ENCODE measurements at regions not wholly inside any gene's neighbourhood (a gene's known extent, or its start where the extent isn't known, plus 50 kb on each side); places are given as distances from the start of the nearest gene placed in this dataset.
A peak's percentile ranks its signal among the peaks of the same experiment; 100 is the strongest.
"Not testable (repeated sequence)": the region's sequence is repeated elsewhere in the genome, so short reads cannot be mapped to it uniquely, and the experiment has no call there.

DNA sequence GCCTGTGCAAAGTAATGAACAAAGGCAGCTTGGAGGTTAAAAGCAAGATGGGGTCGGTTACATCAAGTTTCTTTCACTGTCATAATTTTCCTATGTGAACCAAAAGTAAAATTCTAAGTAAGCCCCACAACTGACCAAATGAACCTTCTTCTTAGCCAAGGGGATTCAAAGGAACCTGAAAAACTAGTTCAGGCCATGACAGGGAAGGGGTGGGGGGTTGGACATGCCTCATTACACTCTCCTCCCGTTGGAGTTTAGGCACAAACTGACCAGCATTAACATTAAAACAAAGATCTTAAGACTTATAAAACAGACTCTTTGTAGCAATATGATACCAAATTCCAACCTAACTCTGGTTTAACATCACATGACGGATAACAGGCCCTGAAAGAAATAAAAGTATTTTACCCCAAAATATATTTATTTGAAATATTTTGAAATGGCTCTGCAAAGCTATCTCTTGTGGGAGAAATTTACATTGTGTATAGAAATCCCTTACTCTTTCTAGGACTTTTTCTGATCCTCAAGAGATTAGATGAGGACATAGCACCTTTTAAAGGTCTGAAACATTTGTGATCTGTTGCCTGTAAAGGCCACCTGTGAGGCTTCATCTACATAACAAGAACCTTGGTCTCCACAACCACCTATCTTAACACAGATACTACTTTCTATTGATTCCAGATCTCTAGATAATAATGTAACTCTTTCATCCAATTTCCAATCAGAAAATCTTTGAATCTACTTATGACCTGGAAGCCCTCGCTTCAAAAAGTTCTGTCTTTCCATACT is 1829.0 kb upstream of the MIR17HG start:
- no peak for DNase-seq

GRCh38 chr13:89520468-89520867 is 1827.0 kb upstream of the MIR17HG start:
- no peak for DNase-seq

DNA sequence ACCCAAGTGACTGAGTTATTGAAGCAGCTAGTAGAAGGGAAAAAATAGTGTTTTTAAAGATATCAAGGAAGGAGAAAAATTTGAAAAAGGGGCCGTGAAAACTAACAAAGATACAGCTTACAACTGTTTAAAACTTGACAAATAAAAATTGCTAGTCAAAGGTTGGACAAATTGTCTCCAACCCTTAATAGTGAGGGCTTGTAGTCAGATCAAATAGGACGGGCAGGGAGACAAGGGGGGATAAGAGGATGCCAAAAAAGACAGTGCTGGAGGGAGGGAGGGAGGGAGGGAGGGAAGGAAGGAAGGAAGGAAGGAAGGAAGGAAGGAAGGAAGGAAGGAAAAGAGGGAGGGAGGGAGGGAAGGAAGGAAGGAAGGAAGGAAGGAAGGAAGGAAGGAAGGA is 1825.8 kb upstream of the MIR17HG start:
- not testable (repeated sequence) for DNase-seq

DNA sequence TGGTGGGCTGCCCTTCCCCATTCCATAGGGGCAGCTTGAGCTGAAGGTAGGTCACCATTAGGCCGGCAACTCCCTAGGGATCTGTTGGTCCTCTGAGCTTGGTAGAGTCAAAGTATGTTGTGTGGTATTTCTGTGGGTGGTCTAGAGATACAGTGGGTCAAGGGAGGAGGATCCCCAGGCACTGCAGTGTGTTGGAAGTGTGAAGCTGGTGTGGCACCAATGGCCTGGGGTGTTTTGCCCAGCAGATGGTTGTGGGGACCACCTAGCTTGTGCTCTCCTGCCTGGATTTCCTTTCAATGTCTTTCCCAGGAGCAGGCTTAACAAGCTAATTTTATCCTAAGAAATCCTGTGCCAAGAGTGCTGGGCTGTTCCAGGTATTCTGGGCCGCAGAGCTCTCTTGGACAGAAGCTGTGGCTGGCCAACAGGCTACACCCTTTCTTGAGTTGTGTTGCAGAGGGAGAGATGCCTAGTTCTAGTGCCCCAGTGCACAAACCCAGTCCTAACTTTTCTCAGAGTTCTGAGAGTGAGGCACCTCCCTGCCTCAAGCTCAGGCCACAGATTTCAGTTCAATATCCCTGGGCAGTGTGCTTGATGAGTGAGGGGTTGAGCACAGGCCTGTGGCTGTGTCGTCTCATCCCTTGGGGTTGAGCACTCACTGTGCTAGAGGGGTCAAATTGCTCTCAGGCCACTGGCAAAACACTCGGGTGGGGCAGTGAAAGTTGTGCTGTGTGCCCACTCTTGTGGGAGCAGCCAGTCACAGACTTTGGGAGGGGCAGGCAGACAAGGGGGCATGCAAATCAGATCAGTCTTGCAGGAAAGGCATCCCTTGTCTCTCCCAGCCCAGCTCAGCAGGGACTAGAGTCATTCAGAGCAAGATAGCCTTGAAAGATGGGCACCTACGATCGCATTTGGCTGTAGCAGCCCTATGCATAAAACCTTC is 1806.1 kb upstream of the MIR17HG start:
- no peak for DNase-seq

- DNase-seq = no peak
These were observed 1796.5 kb upstream of the MIR17HG start for GRCh38 chr13:89550938-89551337.

GRCh38 chr13:89554801-89555200 is 1792.7 kb upstream of the MIR17HG start:
- DNase-seq = peak; percentile 42 to 77

- no peak for DNase-seq
These were observed 1781.9 kb upstream of the MIR17HG start for GRCh38 chr13:89565476-89566100.

- DNase-seq = no peak
These were observed 1780.5 kb upstream of the MIR17HG start for GRCh38 chr13:89567025-89567424.

DNA sequence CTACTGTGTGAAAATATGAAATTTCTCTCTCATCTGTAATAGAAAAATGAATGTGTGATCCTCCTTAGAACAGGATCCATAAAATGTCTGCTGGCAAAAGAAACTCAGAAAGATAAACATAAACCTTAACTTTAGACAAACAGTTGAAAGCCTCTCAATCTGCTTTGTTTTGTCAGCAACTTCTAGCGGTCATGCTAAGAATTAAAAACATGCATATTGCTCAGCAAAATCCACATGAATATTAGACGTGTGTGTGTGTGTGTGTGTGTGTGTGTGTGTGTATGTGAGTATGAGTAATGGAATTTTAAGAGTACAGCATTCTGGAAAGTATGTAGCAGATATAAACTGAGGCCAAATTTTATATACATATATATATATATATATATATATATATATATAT is 1779.2 kb upstream of the MIR17HG start:
- DNase-seq = no peak

DNA sequence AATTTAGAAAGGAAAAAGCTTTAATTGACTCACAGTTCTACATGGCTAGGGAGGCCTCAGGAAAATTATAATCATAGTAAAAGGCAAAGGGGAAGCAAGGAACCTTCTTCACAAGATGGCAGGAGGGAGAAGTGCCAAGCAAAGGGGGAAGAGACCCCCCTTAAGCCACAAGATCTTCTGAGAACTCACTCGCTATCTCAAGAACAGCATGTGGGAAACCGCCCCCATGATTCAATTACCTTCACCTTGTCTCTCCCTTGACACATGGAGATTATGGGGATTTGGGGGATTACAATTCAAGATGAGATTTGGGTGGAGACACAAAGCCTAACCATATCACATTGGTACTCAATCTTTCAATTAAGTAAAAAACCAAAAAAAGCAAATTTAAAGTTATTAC is 1778.7 kb upstream of the MIR17HG start:
- DNase-seq = no peak

DNA sequence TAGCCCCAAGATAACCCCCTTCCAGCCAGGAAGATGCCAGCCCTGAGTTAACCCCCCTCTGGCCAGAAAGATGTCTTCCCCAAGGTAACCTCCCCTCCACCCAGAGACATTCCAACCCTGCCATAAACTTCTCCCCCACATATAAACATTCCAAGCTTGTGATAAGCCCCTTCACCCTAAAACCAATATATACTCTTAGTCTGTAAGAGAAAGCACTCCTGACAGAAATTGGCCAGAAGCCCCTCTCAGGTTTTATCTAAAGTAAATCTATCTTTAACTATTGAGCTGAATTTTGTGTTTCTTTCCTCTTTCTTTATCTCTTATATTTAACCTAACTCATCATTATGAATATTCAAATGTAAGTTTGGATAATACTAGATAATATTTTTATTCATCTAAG is 1775.8 kb upstream of the MIR17HG start:
- DNase-seq = no peak

DNA sequence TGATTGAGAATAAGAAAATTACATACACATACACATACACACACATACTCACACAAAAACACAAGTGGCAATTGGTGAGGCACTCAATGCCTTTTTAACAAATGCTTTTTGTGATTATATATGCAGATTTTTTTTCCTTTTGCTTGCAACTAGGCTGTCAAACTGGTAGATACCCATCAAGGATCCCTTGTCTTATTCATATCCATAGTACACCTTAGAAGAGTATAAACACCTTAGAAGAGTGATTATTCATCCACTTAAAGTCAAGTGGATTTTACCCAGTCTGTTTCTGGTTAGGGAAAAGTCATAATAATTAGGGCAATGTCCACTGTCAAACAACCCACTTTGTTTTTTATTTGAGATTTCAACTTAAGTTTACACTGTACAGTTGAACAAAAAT is 1773.4 kb upstream of the MIR17HG start:
- DNase-seq = no peak

GRCh38 chr13:89577301-89577700 is 1770.2 kb upstream of the MIR17HG start:
- no peak for DNase-seq

- no peak for DNase-seq
These were observed 1763.3 kb upstream of the MIR17HG start for GRCh38 chr13:89584058-89584620.

- no peak for DNase-seq
These were observed 1744.8 kb upstream of the MIR17HG start for GRCh38 chr13:89602655-89603054.

- no peak for DNase-seq
These were observed 1744.3 kb upstream of the MIR17HG start for GRCh38 chr13:89603187-89603586.

- DNase-seq = no peak
These were observed 1738.2 kb upstream of the MIR17HG start for GRCh38 chr13:89609318-89609717.

GRCh38 chr13:89610331-89610730 is 1737.2 kb upstream of the MIR17HG start:
- no peak for DNase-seq

GRCh38 chr13:89610881-89611280 is 1736.6 kb upstream of the MIR17HG start:
- DNase-seq = no peak

DNA sequence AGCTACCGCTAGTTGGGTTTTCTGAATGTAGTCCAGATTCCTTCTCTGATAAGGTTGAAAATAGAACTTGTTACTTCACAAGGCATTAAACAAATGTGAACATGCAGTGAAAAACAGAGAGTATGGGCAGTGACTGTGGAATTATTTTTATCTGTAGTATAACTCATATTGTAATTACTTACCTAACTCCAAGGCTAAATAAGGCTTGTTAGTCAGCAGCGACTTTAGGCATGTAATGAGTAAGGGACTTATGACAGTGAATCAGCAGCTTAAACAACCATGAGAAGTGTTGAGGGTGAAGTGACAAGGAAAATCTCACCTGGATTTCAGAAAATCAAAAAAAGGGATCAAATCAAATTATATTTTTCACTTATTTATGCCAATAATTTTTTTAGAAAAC is 1719.5 kb upstream of the MIR17HG start:
- DNase-seq = no peak

DNA sequence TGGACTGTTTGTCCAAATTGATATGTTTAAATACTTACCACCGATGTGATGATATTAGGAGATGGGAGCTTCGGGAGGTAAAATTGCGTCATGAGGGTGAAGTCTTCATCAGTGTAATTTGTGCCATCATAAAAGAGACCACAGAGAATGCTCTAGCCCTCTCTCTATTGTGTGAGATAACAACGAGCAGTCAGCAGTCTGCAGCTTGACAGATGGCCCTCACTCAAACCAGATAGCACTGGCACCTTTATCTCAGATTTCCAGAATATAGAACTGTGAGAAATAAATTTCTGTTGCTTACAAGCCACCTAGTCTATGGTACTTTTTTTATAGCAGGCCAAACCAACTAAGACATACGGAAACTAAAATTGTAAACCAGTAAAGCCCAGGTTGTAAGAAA is 1718.9 kb upstream of the MIR17HG start:
- DNase-seq = no peak

- DNase-seq = no peak
These were observed 1697.3 kb upstream of the MIR17HG start for GRCh38 chr13:89650226-89650625.

DNA sequence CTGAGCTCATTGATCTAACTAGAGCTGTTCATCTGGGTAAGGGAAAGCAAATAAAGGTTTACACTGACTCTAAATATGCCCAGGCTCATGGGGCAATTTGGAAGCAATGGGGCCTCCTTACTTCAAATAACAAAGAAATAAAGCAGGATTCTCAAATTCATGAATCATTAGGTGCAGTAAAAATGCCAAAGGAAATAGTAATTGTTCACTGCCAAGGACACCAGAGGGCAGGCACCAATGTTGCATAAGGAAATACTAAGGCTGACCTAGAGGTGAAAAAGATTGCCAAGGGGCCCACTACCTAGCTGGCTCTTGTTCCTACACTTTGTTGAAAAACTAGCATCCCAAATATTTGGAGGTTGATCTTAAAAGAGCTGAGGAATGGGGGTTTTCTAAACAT is 1686.7 kb upstream of the MIR17HG start:
- no peak for DNase-seq
